Inferior parietal cortex (tissue), 1 donor: ENCODE measurements at regions not wholly inside any gene's neighbourhood (a gene's known extent, or its start where the extent isn't known, plus 50 kb on each side); places are given as distances from the start of the nearest gene placed in this dataset.

Experiments used
- DNase-seq: peaks from one replicate; pipeline ENCODE4 v3.0.0-alpha.2; 2016; ENCODE audit errors: extremely low spot score

DNA sequence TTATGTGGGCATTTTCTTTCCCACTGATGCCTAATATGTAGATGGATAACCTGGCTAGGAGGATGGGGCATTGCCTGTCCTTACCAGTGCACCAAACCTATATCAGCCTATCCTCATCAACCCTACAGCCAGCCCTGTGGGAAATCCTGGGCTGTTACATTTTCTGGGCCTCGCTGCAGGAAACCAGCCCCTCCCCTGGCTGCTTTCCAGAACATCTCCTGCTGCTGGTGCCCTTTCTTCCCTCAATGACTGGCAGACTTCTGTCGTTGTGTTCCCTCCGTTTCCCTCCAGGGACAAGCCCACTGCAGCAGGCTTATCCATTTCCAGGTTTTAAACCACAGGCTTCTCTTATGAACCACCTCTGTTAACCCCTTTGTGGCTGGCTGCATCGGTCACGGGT lies 486.1 kb upstream of the COBL start:
- no peak for DNase-seq

DNA sequence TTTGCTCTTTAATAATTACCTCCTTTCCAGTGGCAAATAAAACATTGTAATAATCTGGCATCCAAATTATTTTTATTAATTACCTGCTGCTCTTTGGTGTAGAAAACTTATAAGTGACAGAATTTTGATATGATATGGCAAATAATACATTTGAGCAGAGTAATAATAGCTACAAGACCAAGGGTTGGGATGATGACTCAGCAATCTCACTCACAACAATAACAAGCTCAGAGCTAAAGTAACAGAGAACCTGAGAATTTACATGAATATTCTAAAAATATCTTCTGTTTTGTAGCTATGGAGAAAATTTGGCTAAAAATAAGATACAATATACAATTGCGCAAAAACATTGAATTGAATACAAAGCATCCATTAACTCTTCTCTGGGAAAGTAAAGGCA lies 480.8 kb upstream of the COBL start:
- DNase-seq: no peak

DNA sequence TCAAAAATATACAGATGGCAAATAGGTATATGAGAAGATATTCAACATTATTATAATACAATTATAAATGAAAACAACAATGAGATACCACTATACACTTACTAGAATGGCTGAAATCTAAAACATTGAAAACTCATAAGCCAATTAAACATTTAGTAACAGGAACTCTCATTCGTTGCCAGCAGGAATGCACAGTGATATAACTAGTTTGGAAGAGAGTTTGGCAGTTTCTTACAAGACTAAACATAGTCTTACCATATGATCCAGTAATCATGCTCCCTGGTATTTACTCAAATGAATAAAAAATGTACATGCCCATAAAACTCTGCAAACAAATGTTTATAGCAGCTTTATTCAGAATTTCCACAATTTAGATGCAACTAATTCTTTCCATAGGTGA lies 476.2 kb upstream of the COBL start:
- no peak for DNase-seq

DNA sequence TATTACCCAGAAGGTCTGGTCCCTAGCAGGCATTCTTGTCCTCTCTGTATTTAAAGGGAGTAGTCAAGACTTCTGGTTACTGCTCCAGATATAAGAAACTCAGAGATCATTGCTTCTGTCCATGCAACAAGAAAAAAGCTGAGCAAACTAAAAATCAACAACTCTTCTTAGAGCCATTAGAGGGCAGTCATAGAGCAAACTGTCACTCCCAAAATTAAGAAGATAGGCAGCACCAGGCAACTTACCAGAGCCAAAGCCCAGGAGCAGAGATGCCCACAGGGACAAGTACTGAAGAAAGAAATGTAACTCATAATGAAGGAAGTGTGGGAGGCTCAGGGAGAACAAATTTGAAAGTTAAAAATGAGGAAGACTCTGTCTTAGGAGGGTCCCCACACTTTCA lies 472.9 kb upstream of the COBL start:
- DNase-seq: no peak

DNA sequence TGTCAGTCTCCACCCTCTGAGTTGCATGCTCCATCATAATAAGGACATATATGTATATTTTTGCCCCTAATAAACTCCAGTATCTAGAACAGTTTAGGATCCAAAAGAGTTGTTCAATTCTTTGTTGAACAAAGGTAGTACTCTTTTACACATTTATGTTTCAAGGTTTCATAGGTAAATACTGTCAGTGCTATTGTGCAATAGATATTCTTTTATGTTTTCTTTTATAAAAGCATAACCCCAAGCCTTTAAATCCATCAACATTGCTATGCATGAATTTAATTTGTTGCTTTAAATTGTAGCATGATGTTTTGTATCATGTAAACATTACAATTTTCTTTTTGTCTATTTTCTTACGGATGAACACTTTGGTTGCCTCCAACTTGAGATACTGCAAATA lies 469.7 kb upstream of the COBL start:
- DNase-seq: no peak

DNA sequence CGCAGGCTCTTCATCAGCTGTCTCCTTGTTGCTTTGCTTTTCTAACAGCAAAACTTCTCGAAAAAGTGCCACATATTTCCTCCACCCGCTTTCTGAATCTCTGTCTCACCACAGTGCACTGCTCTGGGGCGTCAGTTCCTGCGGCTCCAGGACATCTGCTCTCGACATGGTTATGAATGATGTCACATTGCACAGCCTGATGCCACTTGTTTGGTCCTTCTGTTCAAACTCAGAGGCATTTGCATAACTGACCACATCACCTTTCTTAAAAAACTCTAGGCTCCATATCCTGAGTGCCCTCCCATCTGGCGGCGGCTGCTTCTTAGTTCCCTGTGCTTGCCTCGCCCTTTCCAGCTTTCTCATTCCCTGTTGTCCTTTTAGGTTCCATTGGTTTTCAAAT lies 469.3 kb upstream of the COBL start:
- DNase-seq: no peak

DNA sequence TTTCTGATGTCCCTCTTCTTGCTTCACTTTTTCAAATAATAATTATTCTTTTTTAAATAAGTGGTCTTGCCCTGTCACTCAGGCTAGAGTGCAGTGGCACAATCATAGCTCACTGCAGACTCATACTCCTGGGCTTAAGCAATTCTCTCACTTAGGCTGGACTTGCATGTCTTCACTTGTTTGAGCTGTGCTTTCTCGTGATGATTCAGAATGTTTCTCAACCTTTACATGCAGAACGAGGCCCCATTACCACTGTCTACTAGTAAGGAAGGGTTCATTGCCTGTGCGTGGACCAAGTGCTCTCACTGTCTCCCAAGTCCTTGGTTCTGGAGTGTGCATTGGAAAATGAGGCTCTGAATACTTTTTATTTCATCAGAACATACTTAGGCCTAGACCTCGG lies 468.6 kb upstream of the COBL start:
- no peak for DNase-seq

DNA sequence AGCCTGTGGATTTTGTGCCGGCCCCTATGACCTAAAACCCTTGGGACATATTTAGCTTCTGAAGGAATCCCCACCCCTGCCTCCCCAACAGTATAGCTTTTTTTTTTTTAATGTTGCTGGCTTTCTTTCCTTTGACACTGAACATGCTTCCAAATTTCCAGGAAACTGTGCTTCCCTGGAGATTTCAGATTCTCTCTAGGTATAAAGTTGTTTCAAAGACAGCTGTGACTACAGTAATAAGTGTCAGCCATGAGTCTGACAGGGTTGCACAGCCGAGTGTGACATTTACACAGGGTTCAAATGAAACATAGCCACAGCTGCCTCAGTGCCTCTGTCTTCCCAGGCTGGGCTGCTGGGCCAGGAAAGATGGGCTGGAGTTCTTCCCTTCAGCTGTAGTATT lies 466.6 kb upstream of the COBL start:
- no peak for DNase-seq

DNA sequence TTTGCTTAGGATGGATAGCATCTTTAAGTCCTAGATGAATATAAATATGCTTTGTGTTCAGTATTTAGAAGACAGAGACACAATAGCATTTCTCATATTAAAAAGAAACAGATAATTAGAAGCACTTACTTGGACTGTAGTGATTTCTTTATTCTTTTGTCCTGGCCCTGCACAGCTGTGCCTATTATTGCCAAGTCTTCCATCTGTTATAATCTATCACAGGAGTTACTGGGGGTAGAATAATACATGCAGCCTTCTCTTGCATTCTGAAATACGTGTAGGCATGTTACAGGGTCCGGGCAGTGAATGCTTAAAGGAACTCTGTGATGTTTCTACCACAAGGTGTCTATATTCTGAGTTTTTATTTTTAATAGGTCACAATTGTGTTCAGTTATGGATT lies 461.5 kb upstream of the COBL start:
- DNase-seq: no peak

DNA sequence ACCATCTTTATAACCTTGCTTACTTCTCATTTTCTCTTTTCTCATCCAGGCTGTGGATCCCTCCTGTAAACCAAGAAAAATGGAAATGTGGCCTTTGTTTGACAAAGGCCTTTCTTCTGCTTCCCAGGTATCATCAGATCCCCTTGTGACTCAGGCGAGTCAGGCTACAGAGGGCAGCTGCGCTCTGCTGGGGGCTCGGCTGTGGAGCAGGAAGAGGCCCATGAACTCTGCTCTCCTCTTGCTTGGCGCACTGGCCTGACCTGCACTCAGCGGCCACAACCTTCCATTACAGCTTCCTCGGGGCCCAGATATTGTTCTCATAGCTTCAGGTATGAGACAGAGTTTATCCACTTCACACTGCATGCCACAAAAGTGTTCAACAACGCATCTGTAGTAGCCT lies 457.6 kb upstream of the COBL start:
- DNase-seq: no peak

DNA sequence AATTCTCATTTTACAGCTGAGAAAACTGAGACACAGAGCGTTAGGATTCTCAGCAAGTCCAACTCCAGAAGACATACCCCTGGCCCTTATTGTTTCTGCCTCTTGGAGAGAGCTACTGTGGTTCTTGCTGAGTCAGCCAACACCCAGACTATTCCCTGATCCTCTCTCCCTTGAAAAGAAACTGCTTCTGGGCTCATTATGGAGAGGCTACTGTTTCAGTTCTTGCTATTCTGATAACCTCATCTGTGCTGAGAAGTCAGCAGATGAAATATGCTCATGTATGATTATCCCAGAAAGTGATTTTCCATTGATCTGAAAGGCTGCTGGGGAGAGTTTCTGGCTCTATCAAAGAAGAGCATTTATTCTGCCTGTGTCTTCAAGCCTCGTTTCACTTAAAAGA lies 455.6 kb upstream of the COBL start:
- DNase-seq: no peak

DNA sequence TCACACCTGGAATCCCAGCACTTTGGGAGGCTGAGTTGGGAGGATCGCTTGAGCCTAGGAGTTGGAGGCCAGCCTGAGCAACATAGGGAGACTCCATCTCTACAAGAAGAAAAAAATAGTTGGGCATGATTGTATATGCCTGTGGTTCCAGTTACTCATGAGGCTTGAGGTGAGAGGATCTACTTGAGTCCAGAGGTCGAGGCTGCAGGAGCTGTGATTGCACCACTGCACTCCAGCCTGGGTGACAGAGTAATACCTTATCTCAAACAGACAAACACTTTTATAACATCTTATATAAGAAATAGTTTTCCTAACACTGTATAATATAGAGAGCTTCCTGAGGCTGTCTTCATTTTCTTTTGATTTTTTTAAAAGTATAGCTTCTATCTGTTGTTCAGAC lies 448.4 kb upstream of the COBL start:
- no peak for DNase-seq

DNA sequence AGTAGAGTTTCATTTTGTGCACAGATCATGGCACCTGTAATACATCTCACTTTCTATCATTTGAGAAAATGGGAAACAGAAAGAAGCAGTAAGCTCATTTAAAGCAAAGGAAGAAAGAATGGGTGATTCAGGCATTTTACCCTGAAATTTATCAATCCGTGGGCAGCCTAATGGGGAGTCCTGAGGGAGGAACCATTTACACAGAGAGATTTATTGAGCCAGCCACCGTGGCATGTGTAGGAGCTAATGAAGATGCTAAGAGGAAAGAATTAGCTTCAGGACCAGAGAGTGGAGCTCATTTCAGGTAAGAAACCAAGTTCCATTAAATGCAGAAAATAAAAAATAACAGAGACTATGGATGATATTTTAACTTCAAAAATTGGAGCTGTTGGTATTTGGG lies 443.4 kb upstream of the COBL start:
- DNase-seq: no peak

DNA sequence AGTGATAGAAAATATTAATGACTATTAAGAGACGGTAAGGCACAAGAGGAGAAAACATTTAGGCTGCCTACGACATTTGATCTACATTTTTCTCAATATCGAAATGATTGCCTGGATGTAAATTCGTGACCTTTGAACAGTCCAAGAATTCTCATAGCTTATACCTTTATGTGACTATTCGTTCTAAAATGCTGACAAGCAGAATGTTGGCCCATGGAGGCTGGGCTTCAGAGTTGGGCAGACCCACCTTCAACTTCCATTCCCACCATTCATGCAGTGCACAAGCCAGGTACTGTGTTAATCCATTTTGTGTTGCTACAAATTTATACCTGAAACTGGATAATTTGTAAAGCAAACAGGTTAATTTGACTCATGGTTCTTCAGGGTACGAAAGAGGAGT lies 441.4 kb upstream of the COBL start:
- no peak for DNase-seq

DNA sequence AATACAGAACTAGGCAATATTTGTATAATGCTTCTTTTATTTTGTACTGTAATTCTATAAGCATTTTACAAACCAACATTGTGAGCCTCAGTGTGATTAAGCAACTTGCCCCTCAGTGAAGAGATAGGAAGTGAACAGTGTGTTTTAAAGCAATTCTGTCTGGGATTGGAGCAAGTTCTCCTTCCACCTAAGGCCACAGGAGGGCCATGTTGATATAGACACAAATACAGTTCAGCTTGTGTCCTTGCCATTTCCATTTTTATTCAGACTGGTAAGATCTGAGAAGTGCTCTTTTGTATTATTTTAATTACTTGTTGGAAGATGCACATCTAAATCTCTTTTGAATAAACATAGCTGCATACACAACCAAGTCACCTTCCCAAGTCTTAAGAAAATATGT lies 416.3 kb upstream of the COBL start:
- DNase-seq: peak; percentile 8

DNA sequence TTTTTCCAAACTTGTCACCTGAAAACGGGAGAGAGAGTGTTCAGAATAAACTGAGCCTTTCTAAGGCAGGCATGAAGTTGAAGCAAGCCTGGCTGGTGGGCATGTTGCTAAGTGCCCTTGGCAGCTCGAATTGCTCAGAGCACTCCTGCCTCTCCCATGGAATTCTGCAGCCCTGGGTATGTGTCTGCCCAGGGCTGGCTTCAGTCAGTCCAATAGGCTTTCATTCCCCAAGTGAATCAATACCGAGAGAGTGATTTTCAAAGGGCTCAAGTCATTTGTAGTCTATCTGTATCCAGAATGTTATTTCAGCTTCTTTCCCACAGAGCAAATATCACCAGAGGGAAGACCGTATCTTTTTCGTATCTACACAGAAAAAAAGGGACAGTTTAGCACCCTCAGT lies 415.5 kb upstream of the COBL start:
- DNase-seq: peak; percentile 11

DNA sequence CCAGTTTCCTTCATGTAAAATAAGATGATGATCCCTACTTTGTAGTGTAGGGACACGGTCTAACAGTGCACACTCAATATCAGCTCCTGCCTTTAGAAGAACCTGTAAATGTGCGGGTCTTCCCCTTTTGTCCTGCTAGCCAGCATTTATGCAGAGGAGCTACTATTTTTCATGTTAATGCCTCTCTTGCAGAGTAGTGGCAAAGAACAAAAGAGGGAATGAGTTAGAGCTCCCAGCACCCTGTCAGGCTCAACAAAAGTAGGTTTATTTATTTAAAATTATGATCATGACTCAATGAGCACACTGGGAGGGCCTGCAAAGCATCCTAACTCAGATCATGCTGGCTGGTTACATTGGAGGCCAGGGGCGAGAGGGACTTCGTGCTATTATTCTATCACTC lies 414.5 kb upstream of the COBL start:
- no peak for DNase-seq

DNA sequence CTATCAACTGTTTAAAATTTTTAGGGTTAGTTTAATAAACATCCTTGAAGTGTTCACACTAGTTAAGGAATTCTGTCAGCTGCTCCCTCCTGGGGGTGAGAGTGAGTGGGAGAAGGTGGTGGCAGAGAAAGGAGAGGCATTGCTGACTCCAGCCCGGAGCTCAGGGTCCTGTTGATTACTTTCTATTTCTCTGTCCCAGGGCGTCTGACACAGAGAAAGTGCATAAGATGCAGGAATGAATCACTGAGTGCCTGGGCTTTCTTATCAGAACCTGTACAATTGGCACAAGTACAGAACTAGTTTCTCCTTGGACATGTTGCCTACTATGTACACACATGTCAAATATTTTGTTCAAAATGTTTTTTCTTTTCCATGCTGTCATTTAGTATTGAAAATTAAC lies 410.8 kb upstream of the COBL start:
- no peak for DNase-seq

DNA sequence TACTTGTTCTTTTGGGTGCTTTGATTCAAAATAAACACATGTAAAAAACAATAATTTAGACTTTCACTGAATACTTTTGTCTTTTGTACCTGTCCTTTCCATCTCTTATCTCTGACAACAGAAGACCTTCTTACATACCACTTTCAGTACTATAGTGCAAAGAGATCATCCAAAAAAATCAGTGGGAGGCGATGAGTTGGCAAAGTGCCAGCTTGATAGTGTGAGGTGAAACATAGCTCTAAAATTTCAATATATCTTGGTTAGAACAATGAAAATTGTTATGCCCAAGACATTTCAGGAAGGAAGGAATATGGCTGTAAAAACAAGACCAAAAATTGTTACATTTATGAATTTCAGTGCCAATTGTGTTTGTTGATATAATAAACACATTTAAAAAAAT lies 390.2 kb upstream of the COBL start:
- no peak for DNase-seq

DNA sequence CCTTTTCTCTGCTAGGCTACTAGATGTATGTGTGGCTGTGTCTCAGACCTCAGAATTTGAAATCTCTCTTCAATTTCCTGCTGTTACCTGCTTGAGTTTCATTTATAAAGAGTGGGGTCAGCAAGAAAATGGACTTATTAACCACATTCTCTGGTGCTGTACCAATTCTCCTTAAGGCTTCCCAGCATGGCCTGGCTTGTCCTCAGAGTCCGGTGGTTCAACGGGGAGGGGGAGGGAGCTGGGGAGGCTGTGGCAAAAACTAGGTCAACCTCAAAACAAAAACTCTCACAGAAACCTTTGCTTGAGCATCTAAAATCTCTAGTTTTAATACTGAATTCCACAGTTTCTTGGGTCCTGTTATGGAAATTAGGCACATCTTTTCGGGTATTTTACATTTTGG lies 389.1 kb upstream of the COBL start:
- peak; percentile 7 for DNase-seq

DNA sequence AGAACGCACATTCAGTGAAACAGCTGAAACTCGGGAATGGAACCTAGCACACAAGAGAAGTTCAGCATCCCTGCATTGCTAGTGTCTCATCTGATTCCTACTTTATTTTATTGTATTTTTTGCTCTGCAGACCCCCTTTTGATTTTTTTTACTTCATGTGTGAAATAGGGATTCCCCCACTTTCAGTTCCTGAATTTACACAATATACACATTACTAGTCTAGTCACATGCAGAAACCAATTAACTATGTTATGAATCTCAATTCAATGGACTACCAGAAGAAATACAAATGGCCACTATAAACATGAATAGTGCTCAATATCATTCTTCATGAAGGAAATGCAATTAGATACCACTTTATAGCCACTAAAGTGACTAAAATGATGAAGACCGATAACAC lies 386.1 kb upstream of the COBL start:
- DNase-seq: no peak

DNA sequence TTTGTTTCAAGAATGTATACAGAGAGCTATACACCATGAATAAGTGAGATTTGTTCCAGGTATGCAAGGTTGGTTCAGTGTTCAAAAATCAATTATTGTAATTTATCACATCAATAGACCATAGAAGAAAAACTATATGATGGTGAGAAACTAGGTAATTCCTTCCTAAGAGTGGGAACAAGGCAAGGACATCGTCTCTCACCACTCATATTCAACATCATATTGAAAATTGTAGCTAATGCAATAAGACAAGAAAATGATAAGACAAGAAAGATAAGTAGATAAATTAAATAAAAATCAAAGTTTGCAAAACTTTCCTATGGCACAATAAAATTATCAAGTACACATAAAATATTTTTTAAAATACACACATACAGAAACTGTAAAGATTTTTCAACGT lies 385.3 kb upstream of the COBL start:
- no peak for DNase-seq

DNA sequence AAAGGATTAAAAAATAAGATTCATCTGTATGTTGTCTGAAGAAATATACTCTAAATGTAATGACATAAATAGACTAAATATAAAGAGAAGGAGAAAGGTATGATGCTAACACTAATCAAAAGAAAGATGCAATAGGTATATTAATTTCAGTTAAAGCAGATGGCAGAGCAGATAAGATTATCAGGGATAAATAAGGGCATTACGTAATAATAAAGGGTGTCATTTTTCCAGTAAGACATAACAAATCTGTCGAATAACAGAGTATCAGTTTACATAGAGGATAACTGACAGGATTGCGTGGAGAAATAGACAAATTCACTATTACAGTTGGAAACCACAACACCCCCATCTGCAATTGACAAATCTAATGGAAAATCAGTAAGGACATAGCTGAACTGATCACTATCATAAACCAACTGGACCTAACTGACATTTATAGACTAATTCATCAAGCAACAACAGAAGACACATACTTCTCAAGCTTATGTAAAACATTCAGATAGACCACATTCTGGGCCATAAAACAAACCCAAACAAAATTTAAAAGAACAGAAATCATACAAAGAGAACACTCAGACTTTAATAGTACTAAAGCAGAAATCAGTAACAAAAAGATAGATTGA lies 384.1 kb upstream of the COBL start:
- no peak for DNase-seq

DNA sequence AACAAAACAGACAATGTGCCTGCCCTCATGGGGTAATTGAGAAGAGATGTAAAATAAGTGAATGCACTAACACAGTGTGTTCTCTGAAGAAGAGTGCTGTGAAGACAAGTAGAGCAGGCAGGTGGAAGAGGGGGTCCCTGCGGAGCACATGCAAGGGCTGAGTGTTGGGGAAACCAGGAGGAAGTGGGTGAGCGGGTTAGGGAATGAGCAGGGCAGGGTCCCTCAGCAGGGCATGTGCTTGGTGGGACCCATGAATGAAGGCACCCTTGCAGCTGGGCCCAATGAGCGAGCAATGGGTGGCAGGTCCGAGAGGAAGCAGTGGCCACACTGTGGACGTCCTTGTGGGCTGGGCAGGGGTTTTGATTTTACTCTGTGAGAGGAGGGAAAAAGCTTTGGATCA lies 376.6 kb upstream of the COBL start:
- DNase-seq: no peak

DNA sequence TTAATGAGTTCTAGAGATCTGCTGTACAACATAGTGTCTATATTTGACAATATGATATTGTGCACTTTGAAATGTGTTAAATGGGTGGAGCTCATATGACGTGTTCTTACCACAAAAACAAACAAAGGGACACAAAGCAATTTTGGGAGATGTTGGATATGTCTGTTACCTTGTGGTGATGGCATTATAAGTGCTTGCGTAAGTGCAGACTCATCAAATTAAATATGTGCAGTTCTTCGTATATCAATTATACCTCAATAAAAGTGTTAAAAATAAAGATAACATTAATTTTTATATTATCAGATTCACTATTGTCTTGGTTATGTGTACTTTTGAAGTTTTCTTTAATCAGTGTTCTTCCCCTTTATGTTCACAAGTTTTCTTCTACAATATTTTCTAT lies 372.9 kb upstream of the COBL start:
- no peak for DNase-seq
